K562 (cell line): ENCODE measurements at regions not wholly inside any gene's neighbourhood (a gene's known extent, or its start where the extent isn't known, plus 50 kb on each side); places are given as distances from the start of the nearest gene placed in this dataset.

Experiments
- BHLHE40 ChIP-seq: IDR thresholded peaks from 2 replicates; pipeline ENCODE4 v1.6.1; 2011; ENCODE audit warnings: low read length, improper control_type of control experiment
- MYBL2 ChIP-seq, 2 experiments: fragments of 450-650 bp in 1 of 2; sonication (generic) in 1 of 2; formaldehyde crosslinking in 1 of 2; IDR thresholded peaks; 2 replicates each; pipeline versions ENCODE4 v1.6.1 to v1.8.1; 2017 to 2022; ENCODE audit warnings: borderline replicate concordance in 1 of 2, inconsistent platforms in 1 of 2, low read depth in 1 of 2, mild to moderate bottlenecking in 1 of 2, missing genetic modification reagents in 1 of 2, moderate library complexity in 1 of 2
- NR3C1 ChIP-seq: sonication (generic); formaldehyde crosslinking; IDR thresholded peaks from 2 replicates; pipeline ENCODE4 v1.8.1; 2022; ENCODE audit warnings: missing genetic modification reagents
- PHF8 ChIP-seq: fragments of 200-600 bp; sonication (generic); IDR thresholded peaks from 2 replicates; pipeline ENCODE4 v1.6.1; 2012; ENCODE audit warnings: mixed run types, mild to moderate bottlenecking, inconsistent platforms, low read length, moderate library complexity, borderline replicate concordance
- POLR2H ChIP-seq: IDR thresholded peaks from 2 replicates; pipeline ENCODE4 v1.6.1; 2016; ENCODE audit warnings: missing genetic modification characterization, low read depth, mild to moderate bottlenecking, control low read depth, missing compliant biosample characterization, moderate library complexity
- SPI1 ChIP-seq: IDR thresholded peaks from 2 replicates; pipeline ENCODE4 v1.6.1; 2011; ENCODE audit warnings: low read depth, low read length, control low read depth, borderline replicate concordance
- TBP ChIP-seq: optimal IDR thresholded peaks from 2 replicates; pipeline ENCODE3; 2011; ENCODE audit warnings: low read depth, low read length, improper control_type of control experiment
- TF ChIP-seq, protein P1 (sequence below): sonication (generic); formaldehyde crosslinking; IDR thresholded peaks from 2 replicates; pipeline ENCODE4 v1.8.0; 2022; ENCODE audit warnings: mild to moderate bottlenecking, missing genetic modification reagents
- TF ChIP-seq, protein P2 (sequence below): fragments of 450-650 bp; formaldehyde crosslinking; IDR thresholded peaks from 2 replicates; pipeline ENCODE4 v1.4.0; 2020; ENCODE audit warnings: mild to moderate bottlenecking, moderate library complexity
- TF ChIP-seq, protein P3 (sequence below): sonication (generic); formaldehyde crosslinking; IDR thresholded peaks from 2 replicates; pipeline ENCODE4 v1.8.0; 2023; ENCODE audit warnings: mild to moderate bottlenecking, missing genetic modification reagents
- TF ChIP-seq, protein P4 (sequence below): fragments of 150-350 bp; conservative IDR thresholded peaks from 2 replicates; pipeline ENCODE4 v1.6.1; 2014; ENCODE audit warnings: low read length

DNA sequence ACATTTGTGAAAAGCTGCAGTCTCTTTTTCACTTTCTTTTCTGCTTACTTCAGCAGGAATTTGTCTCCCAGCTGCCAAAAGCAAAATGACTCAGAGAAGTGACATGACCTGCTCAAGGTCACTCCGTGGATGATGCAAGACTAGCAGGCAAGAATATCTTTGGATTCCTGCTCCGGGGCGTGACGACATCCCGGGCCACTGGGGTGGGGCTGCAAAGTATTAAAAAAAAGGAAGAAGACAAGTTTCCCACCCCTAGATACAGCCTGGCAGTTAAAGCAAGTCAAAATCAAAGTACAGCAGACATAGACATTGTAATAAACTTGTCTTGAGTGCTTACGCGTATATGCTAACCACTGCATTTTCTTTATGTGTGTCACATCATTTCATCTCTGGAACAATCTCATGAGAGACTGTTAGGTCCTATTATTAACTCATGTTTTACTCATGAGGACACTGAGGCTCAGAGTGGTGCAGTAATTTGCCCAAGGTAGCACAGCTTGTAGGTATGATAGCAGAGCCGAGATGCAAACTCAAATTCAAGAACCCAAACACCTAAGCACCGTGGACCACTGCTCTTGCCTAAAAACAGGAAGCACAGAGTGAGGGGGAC is 485.2 kb upstream of the PROK2 start (continued):
- TF ChIP-seq, protein P1, sequence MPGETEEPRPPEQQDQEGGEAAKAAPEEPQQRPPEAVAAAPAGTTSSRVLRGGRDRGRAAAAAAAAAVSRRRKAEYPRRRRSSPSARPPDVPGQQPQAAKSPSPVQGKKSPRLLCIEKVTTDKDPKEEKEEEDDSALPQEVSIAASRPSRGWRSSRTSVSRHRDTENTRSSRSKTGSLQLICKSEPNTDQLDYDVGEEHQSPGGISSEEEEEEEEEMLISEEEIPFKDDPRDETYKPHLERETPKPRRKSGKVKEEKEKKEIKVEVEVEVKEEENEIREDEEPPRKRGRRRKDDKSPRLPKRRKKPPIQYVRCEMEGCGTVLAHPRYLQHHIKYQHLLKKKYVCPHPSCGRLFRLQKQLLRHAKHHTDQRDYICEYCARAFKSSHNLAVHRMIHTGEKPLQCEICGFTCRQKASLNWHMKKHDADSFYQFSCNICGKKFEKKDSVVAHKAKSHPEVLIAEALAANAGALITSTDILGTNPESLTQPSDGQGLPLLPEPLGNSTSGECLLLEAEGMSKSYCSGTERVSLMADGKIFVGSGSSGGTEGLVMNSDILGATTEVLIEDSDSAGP, result no peak
- TF ChIP-seq, protein P2, sequence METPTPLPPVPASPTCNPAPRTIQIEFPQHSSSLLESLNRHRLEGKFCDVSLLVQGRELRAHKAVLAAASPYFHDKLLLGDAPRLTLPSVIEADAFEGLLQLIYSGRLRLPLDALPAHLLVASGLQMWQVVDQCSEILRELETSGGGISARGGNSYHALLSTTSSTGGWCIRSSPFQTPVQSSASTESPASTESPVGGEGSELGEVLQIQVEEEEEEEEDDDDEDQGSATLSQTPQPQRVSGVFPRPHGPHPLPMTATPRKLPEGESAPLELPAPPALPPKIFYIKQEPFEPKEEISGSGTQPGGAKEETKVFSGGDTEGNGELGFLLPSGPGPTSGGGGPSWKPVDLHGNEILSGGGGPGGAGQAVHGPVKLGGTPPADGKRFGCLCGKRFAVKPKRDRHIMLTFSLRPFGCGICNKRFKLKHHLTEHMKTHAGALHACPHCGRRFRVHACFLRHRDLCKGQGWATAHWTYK, result no peak
- TF ChIP-seq NR3C1 (CRISPR knock-in tag) (no peak), MYBL2 (IDR thresholded peaks at IDR 0.05; ENCODE audit: low read depth) (no peak), MYBL2 (CRISPR knock-in tag; IDR thresholded peaks at IDR 0.05; ENCODE audit: borderline replicate concordance) (no peak), BHLHE40 (peak; percentile 37; the same call in 1 of the 2 replicates), TBP (no peak), PHF8 (no peak), POLR2H (tag) (no peak), SPI1 (no peak)
- TF ChIP-seq, protein P3, sequence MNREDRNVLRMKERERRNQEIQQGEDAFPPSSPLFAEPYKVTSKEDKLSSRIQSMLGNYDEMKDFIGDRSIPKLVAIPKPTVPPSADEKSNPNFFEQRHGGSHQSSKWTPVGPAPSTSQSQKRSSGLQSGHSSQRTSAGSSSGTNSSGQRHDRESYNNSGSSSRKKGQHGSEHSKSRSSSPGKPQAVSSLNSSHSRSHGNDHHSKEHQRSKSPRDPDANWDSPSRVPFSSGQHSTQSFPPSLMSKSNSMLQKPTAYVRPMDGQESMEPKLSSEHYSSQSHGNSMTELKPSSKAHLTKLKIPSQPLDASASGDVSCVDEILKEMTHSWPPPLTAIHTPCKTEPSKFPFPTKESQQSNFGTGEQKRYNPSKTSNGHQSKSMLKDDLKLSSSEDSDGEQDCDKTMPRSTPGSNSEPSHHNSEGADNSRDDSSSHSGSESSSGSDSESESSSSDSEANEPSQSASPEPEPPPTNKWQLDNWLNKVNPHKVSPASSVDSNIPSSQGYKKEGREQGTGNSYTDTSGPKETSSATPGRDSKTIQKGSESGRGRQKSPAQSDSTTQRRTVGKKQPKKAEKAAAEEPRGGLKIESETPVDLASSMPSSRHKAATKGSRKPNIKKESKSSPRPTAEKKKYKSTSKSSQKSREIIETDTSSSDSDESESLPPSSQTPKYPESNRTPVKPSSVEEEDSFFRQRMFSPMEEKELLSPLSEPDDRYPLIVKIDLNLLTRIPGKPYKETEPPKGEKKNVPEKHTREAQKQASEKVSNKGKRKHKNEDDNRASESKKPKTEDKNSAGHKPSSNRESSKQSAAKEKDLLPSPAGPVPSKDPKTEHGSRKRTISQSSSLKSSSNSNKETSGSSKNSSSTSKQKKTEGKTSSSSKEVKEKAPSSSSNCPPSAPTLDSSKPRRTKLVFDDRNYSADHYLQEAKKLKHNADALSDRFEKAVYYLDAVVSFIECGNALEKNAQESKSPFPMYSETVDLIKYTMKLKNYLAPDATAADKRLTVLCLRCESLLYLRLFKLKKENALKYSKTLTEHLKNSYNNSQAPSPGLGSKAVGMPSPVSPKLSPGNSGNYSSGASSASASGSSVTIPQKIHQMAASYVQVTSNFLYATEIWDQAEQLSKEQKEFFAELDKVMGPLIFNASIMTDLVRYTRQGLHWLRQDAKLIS, result no peak
- TF ChIP-seq, protein P4, sequence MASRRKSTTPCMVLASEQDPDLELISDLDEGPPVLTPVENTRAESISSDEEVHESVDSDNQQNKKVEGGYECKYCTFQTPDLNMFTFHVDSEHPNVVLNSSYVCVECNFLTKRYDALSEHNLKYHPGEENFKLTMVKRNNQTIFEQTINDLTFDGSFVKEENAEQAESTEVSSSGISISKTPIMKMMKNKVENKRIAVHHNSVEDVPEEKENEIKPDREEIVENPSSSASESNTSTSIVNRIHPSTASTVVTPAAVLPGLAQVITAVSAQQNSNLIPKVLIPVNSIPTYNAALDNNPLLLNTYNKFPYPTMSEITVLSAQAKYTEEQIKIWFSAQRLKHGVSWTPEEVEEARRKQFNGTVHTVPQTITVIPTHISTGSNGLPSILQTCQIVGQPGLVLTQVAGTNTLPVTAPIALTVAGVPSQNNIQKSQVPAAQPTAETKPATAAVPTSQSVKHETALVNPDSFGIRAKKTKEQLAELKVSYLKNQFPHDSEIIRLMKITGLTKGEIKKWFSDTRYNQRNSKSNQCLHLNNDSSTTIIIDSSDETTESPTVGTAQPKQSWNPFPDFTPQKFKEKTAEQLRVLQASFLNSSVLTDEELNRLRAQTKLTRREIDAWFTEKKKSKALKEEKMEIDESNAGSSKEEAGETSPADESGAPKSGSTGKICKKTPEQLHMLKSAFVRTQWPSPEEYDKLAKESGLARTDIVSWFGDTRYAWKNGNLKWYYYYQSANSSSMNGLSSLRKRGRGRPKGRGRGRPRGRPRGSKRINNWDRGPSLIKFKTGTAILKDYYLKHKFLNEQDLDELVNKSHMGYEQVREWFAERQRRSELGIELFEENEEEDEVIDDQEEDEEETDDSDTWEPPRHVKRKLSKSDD, result no peak
